HL-60/S4 (cell line): ENCODE measurements at regions not wholly inside any gene's neighbourhood (a gene's known extent, or its start where the extent isn't known, plus 50 kb on each side); places are given as distances from the start of the nearest gene placed in this dataset.
"Not testable (repeated sequence)": the region's sequence is repeated elsewhere in the genome, so short reads cannot be mapped to it uniquely, and the experiment has no call there.

Source experiments
- in situ Hi-C: fragments of 300-500 bp; cut with MboI; formaldehyde crosslinking; loops from 2 replicates; pipeline ENCODE4 v1.14.3; 2022; ENCODE audit warnings: low sequenced_read_pairs

- in situ Hi-C loops: no loop called here
Observed at GRCh38 chr6:112457886-112458285, 110.8 kb downstream of the RFPL4B start.

- in situ Hi-C loops: no loop called here
Observed at GRCh38 chr6:112459758-112460304, 112.7 kb downstream of the RFPL4B start.

- in situ Hi-C loops: no loop called here
Observed at GRCh38 chr6:112464901-112465665, 118.0 kb downstream of the RFPL4B start.

GRCh38 chr6:112466373-112467151, 119.4 kb downstream of the RFPL4B start:
- in situ Hi-C loops: no loop called here

- in situ Hi-C loops: no loop called here
Observed at GRCh38 chr6:112468359-112468758, 121.2 kb downstream of the RFPL4B start.

- in situ Hi-C loops: no loop called here
Observed at GRCh38 chr6:112469306-112469705, 122.2 kb downstream of the RFPL4B start.

GRCh38 chr6:112470376-112470775, 123.2 kb downstream of the RFPL4B start:
- in situ Hi-C loops: no loop called here

- in situ Hi-C loops: no loop called here
Observed at GRCh38 chr6:112470950-112471349, 123.8 kb downstream of the RFPL4B start.

GRCh38 chr6:112475083-112475482, 128.0 kb downstream of the RFPL4B start:
- in situ Hi-C loops: no loop called here

GRCh38 chr6:112477125-112477524, 130.0 kb downstream of the RFPL4B start:
- in situ Hi-C loops: no loop called here

- in situ Hi-C loops: no loop called here
Observed at GRCh38 chr6:112478036-112478435, 130.9 kb downstream of the RFPL4B start.

GRCh38 chr6:112479975-112480374, 132.8 kb downstream of the RFPL4B start:
- in situ Hi-C loops: not testable (repeated sequence)

- in situ Hi-C loops: no loop called here
Observed at GRCh38 chr6:112480553-112480952, 133.4 kb downstream of the RFPL4B start.

GRCh38 chr6:112481211-112481610, 134.1 kb downstream of the RFPL4B start:
- in situ Hi-C loops: no loop called here

- in situ Hi-C loops: no loop called here
Observed at GRCh38 chr6:112482373-112482772, 135.2 kb downstream of the RFPL4B start.

- in situ Hi-C loops: no loop called here
Observed at GRCh38 chr6:112485120-112485826, 138.1 kb downstream of the RFPL4B start.

- in situ Hi-C loops: no loop called here
Observed at GRCh38 chr6:112485827-112486212, 138.7 kb downstream of the RFPL4B start.

GRCh38 chr6:112486454-112486853, 139.3 kb downstream of the RFPL4B start:
- in situ Hi-C loops: no loop called here

GRCh38 chr6:112488238-112488637, 141.1 kb downstream of the RFPL4B start:
- in situ Hi-C loops: no loop called here

GRCh38 chr6:112501705-112502104, 154.6 kb downstream of the RFPL4B start:
- in situ Hi-C loops: no loop called here

GRCh38 chr6:112502351-112503090, 155.4 kb downstream of the RFPL4B start:
- in situ Hi-C loops: no loop called here
